ENCODE measurements at regions not wholly inside any gene's neighbourhood (a gene's known extent, or its start where the extent isn't known, plus 50 kb on each side); places are given as distances from the start of the nearest gene placed in this dataset.

- DNase-seq = peak in 1 of 5 donors; percentile 44
- intact Hi-C loops (cut with DNase I) = no loop called here
- Histone ChIP-seq H3K27me3 (ENCODE audit: control insufficient read depth, insufficient read depth, low read length) (no peaks in the 10 kb centered on the region), H3K9me3 (ENCODE audit: control insufficient read depth in 2 of 3, insufficient read depth in 1 of 3, low read length in 3 of 3) (no peaks in the 10 kb centered on the region), H3K36me3 (ENCODE audit: control insufficient read depth in 2 of 3, insufficient read depth in 3 of 3, low read length in 3 of 3) (no peaks in the 10 kb centered on the region), H3K4me3 (ENCODE audit: low read length in 3 of 3) (no peak overlapping the region), H3K4me1 (ENCODE audit: control insufficient read depth in 2 of 3, insufficient read depth in 2 of 3, low read depth in 1 of 3, low read length in 3 of 3) (no peaks in the 10 kb centered on the region), H3K27ac (ENCODE audit: low read depth in 2 of 2, low read length in 2 of 2) (no peak overlapping the region), H3K9ac (ENCODE audit: low read length in 3 of 3) (no peak overlapping the region)
- no peak for FAIRE-seq
- TF ChIP-seq CTCF (IDR thresholded peaks at IDR 0.05; ENCODE audit: borderline replicate concordance, extremely low read depth, insufficient read depth) = no peak
Measured at GRCh38 chr1:55959136-55959548, 620.2 kb downstream of the PLPP3 start.

- no peak for FAIRE-seq
Measured at GRCh38 chr1:55958498-55958897, 620.9 kb downstream of the PLPP3 start.

GRCh38 chr1:55957276-55957675 is 622.1 kb downstream of the PLPP3 start:
- intact Hi-C loops (cut with DNase I) = no loop called here
- DNase-seq = no peak
- Histone ChIP-seq H3K9ac (ENCODE audit: low read length in 3 of 3) (no peak overlapping the region), H3K27me3 (ENCODE audit: control insufficient read depth, insufficient read depth, low read length) (no peaks in the 10 kb centered on the region), H3K36me3 (ENCODE audit: control insufficient read depth in 2 of 3, insufficient read depth in 3 of 3, low read length in 3 of 3) (no peaks in the 10 kb centered on the region), H3K4me1 (ENCODE audit: control insufficient read depth in 2 of 3, insufficient read depth in 2 of 3, low read depth in 1 of 3, low read length in 3 of 3) (no peaks in the 10 kb centered on the region), H3K27ac (ENCODE audit: low read depth in 2 of 2, low read length in 2 of 2) (no peak overlapping the region), H3K9me3 (ENCODE audit: control insufficient read depth in 2 of 3, insufficient read depth in 1 of 3, low read length in 3 of 3) (peaks cover 0 to 2% (median 0%) of the 10 kb centered on the region in 3 donors), H3K4me3 (ENCODE audit: low read length in 3 of 3) (no peak overlapping the region)
- TF ChIP-seq CTCF (IDR thresholded peaks at IDR 0.05; ENCODE audit: borderline replicate concordance, extremely low read depth, insufficient read depth) = no peak
- FAIRE-seq = no peak

More at GRCh38 chr1:55958498-55958897, 620.9 kb downstream of the PLPP3 start:
- no peak for TF ChIP-seq CTCF (IDR thresholded peaks at IDR 0.05; ENCODE audit: borderline replicate concordance, extremely low read depth, insufficient read depth)
- no peak for DNase-seq
- Histone ChIP-seq H3K36me3 (ENCODE audit: control insufficient read depth in 2 of 3, insufficient read depth in 3 of 3, low read length in 3 of 3) (no peaks in the 10 kb centered on the region), H3K27ac (ENCODE audit: low read depth in 2 of 2, low read length in 2 of 2) (no peak overlapping the region), H3K9ac (ENCODE audit: low read length in 3 of 3) (no peak overlapping the region), H3K9me3 (ENCODE audit: control insufficient read depth in 2 of 3, insufficient read depth in 1 of 3, low read length in 3 of 3) (no peaks in the 10 kb centered on the region), H3K4me3 (ENCODE audit: low read length in 3 of 3) (no peak overlapping the region), H3K4me1 (ENCODE audit: control insufficient read depth in 2 of 3, insufficient read depth in 2 of 3, low read depth in 1 of 3, low read length in 3 of 3) (no peaks in the 10 kb centered on the region), H3K27me3 (ENCODE audit: control insufficient read depth, insufficient read depth, low read length) (no peaks in the 10 kb centered on the region)
- intact Hi-C loops (cut with DNase I) = no loop called here

- TF ChIP-seq CTCF (IDR thresholded peaks at IDR 0.05; ENCODE audit: borderline replicate concordance, extremely low read depth, insufficient read depth) = no peak
- H3K9me3 ChIP-seq (ENCODE audit: control insufficient read depth in 2 of 3, insufficient read depth in 1 of 3, low read length in 3 of 3) = peaks cover 0 to 2% (median 0%) of the 10 kb centered on the region in 3 donors
- no peak for DNase-seq
- H3K36me3 ChIP-seq (ENCODE audit: control insufficient read depth in 2 of 3, insufficient read depth in 3 of 3, low read length in 3 of 3) = no peaks in the 10 kb centered on the region
- no peaks in the 10 kb centered on the region for H3K27me3 ChIP-seq (ENCODE audit: control insufficient read depth, insufficient read depth, low read length)
- no peaks in the 10 kb centered on the region for H3K4me1 ChIP-seq (ENCODE audit: control insufficient read depth in 2 of 3, insufficient read depth in 2 of 3, low read depth in 1 of 3, low read length in 3 of 3)
- H3K27ac ChIP-seq (ENCODE audit: low read depth in 2 of 2, low read length in 2 of 2) = no peak overlapping the region
- intact Hi-C loops (cut with DNase I) = no loop called here
- FAIRE-seq = no peak
- no peak overlapping the region for H3K9ac ChIP-seq (ENCODE audit: low read length in 3 of 3)
- H3K4me3 ChIP-seq (ENCODE audit: low read length in 3 of 3) = no peak overlapping the region
Measured at GRCh38 chr1:55955016-55955621, 624.2 kb downstream of the PLPP3 start.

Data from kidney (tissue), 13 donors.